Glomerular visceral epithelial cell (primary cell): ENCODE measurements at regions not wholly inside any gene's neighbourhood (a gene's known extent, or its start where the extent isn't known, plus 50 kb on each side); places are given as distances from the start of the nearest gene placed in this dataset.
"Not testable (repeated sequence)": the region's sequence is repeated elsewhere in the genome, so short reads cannot be mapped to it uniquely, and the experiment has no call there.

ENCODE experiments used
- DNase-seq: peaks from one replicate; pipeline ENCODE4 v3.0.0-alpha.2; 2016; ENCODE audit errors: extremely low spot score

DNA sequence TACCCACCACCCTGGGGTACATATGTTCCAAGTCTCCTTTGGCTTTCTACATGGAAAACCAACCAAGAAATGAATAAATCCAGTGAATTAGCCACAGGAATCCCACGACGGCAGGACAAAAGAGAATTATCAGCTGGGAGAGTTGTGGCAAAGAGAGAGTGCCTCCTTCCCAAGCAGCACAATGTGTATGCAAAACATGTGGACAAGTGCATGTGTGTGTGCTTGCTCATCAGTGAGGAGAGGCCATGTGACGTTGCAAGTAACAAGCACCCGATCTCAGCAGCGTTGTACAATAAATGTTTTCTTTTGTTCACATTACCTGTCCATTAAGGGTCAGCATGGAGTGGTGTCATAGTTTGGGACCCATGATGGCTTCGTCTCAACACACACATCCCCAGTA is 50.0 kb upstream of the EMX2 start:
- DNase-seq: no peak

DNA sequence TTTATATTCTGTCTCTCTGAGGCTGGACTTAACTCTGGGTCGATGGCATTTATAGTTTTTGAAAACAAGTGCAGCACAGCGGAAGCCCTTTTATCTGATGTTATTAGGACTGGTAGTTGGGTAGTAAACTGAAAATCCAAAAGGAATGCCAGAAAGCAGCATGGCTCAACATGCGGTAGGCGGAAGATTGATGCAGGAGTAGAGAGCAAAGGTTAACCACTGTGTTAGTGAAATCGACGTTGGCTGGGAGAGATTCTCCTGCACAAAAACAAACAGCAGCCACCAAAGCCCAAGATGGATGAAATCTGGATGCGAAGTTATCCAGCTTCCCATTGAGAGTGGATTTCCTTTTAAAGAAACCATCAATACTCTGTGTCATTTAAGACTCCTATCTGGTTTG is 54.5 kb upstream of the EMX2 start:
- no peak for DNase-seq

GRCh38 chr10:117486606-117487005 is 55.9 kb upstream of the EMX2 start:
- no peak for DNase-seq

- no peak for DNase-seq
These were observed 59.4 kb upstream of the EMX2 start for GRCh38 chr10:117483056-117483590.

DNA sequence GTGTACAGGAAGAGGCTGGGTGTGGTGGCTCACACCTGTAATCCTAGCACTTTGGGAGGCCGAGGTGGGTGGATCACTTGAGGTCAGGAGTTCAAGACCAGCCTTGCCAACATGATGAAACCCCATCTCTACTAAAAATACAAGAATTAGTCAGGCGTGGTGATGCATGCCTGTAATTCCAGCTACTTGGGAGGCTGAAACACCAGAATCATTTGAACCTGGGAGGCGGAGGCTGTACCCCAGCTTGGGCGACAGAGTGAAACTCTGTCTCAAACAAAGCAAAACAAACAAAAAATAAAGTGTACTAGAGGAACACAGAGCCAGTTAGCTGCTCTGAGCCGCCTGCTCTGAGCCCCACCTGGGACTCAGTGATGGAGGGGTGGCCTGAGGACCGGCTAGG is 61.5 kb upstream of the EMX2 start:
- not testable (repeated sequence) for DNase-seq

- DNase-seq: no peak
These were observed 62.4 kb upstream of the EMX2 start for GRCh38 chr10:117480097-117480496.

GRCh38 chr10:117477961-117478670 is 64.4 kb upstream of the EMX2 start:
- peak; percentile 84 for DNase-seq

DNA sequence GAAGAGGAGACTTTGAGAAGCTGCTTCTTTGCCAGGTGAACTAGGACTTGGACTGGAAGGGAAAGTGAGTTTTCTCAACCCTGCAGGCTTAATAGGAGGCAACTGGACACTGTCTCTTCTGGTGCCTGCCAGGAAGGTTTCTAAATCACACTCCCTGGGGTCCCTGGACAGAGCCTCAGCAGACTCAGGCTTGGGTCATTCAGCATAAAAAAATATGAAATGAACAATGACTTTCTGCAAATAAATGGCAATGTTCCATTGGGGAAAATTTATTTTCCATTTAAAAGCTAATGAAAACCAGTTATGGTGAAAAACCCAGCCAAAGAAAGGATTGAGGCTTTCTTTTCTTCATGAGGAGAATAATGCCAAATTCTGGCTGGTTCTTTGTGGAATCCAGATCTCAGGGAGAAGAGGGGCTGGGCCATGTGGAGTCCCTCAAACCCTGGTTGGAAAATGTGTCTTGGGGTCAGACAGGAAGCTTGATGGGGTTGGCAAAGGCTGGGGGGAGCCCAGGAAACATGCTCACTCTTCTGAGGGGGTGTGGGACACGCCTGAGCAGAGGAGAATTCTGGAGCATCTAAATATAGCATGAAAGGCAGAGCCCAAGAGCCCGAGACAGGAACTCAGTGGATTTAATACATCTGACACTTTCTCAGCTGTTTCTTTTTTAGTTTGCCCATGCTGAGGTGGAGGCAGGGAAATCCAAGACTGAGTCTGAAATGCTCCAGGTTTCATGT is 65.2 kb upstream of the EMX2 start:
- no peak for DNase-seq

DNA sequence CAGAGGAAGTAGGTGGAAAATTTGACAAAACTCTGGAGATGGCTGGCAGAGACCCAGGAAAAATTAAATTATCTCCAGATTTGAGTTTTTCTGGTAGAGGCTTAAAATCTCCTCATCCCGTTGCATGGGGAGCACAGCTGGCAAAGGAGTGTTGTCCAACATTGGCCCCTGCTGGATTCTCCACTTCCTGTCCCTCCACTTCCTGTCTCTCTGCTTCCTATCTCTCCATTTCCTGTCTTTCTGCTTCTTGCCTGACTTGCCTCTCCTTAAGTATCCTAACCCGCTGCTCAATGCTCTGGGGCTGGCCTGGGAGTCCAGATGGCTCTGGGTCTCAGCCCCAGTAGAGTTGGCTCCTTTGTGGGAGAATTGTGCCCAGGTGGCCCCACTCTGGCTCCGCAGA is 65.8 kb upstream of the EMX2 start:
- no peak for DNase-seq

- no peak for DNase-seq
These were observed 66.3 kb upstream of the EMX2 start for GRCh38 chr10:117476281-117476680.

DNA sequence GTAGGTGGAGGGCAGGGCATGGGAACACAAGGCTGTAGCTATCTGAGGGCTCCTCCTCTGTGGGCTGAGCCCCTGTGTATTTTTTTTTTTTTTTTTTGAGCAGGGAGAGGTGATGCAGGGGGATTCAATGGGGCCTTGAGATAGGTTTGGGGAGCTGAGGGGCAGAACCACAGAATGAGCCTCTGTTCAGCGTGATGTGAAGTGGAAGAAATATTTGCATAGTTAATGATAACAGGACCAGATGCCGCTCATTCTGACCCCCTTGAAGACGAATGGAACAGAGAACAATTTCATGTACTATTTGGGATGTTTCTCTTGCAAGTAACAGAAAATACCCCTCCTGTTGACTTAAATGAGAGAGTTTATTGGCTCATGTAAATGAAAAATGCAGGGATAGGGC is 69.7 kb upstream of the EMX2 start:
- DNase-seq: no peak

- DNase-seq: no peak
These were observed 71.1 kb upstream of the EMX2 start for GRCh38 chr10:117471344-117471874.

DNA sequence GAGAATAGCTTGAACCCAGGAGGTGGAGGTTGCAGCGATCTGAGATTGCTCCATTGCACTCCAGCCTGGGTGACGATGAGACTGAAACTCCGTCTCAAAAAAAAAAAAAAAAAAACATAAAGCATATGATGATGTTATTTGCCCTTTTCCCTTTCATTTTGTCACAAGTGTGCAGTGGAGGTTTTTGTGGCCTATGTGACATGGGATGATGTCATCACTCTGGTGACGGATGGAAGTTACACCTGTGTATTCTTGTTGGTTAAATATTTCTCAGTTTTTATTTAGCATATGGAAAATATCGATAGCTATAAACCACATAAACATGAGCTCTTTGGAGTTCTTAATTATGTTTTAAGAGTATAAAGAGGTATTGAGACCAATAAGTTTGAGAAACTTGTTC is 71.8 kb upstream of the EMX2 start:
- no peak for DNase-seq

GRCh38 chr10:117468665-117469064 is 73.9 kb upstream of the EMX2 start:
- no peak for DNase-seq

- peak; percentile 53 for DNase-seq
These were observed 78.4 kb upstream of the EMX2 start for GRCh38 chr10:117464176-117464575.

DNA sequence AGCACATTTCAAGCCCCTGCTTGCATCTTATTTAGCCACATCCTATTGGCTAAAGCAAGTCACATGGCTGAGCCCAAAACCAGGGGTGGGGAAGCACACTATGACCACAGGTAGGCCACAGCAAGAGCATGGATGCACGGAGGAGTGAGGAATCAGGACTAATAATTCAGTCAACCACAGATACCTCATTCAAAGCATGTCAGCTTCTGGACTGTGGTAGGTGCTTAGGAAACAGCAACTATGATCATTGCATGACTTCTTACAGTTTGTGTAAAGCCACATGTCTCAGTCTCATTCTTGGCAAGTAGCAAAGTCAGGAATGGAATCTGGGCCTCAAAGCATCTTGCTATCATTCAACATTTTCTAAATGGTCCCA is 79.0 kb upstream of the EMX2 start:
- DNase-seq: no peak

DNA sequence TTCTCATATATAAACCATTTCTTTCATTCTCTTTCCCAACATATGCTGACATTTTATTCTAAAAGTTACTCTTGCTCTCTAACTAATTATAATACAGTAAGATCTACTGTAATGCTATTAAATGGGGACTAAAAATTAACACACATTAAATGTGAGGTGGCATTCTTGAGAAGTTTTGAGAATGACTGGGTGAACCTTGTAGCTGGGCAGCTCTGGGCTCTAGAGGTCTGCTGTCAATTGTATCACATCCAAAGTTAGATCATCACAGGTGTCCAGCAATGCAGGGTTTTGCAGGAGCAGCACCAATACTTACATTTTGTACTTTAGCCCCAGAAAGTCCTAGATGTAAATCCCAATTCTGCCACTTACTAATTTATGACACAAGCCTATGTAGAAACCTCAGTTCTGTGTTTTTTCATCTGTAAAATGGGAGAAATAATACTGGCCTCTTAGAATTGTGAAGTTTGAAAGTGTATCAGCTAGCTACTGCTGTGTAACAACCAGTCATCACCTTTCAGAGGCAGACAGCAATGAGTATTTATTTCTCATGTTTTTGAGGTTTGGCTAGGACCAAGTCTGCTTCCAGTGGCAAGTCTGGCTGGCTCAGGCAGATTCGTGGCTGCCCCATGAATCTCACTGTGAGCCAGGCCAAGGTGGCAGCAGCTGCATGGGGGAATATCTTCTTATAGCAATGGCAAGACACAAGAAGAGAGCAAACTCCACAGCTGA is 79.6 kb upstream of the EMX2 start:
- no peak for DNase-seq

DNA sequence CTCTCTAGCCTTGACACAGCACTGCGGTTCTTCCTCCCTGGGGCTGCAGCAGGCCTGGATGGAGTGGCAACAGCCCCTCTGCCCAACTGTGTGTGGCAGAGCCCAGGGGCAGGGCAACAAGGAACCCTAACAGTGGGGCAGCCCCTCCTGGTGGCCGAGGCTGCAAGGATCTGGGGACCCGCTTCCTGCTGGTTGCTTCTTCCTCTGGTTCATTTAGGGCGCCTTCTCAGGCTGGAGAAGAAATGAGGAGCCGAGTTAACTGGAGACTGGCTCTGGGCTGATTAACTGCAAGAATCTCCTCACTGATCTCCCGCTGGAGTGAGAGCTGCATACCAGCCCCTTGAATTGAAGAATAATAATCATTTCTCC is 80.1 kb upstream of the EMX2 start:
- peak; percentile 30 for DNase-seq

- DNase-seq: peak; percentile 82
These were observed 80.7 kb upstream of the EMX2 start for GRCh38 chr10:117461766-117462423.

DNA sequence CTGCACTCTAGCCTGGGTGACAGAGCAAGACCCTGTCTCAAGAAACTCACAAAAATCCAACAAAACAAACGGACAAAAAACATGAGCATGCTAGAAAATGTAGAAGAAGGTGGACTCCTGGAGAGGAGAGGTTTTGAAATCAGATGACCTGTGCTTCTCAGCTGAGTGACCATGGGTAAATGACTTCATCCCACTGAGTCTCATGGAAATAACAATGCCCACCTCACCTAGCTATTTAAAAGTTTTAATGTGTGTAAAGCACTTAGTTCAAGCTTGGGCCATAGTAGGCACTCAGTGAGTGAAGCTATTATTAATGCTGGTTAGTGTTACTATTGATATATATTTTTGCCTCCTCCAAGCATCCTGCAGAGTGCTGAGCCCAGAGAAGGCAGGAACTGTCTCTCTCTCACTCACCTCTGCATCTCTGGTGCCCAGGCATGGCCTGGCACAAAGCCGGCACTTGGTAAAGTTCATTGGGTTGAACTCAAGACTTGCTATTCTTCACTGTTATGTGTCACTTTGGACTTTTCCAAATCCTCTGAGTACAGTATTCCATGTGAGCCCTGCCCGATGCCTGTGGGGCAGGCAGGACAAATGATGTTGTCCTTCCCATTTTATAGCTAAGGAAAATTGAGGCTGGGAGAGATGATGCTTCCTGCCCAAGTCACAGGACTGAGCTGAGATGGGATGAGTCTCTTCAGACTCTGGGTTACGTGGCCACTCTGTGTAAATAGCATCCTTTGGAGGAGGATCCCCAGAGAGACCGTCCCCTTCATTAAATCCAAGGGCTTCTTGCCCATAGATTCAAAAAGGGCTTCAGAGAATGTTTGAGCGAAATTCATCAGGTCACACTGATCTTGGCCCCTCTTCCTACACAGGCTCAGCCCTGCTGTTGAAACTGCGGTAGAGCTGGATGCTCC is 81.4 kb upstream of the EMX2 start:
- peak; percentile 58 for DNase-seq

DNA sequence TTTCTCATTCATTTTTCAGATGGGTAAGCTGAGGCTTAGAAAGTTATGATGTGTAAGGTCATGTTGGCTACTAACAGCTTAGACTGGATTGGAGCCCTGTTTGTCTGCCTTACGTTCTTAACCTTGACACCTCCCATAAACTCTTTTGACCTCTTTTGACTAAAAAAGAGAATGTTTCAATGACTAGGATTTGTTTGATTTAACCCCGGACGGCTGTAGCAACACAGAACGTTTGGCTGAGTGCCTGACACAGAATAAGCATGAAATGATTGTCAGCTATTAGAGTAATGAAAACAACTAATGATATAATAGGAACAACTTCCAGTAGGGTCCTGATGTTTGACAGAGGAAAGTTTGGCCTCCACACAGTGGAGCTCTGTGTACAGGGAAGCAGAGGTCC is 83.3 kb upstream of the PDZD8 start:
- no peak for DNase-seq
